Endodermal cell (in vitro differentiated cells): ENCODE measurements at regions not wholly inside any gene's neighbourhood (a gene's known extent, or its start where the extent isn't known, plus 50 kb on each side); places are given as distances from the start of the nearest gene placed in this dataset.

ENCODE experiments used
- DNase-seq: peaks from one replicate; pipeline ENCODE4 v3.0.0-alpha.2; 2017
- H3K27ac ChIP-seq: 2 replicates; pipeline ENCODE4 v1.5.1; 2013; ENCODE audit warnings: mild to moderate bottlenecking, low read depth, low read length, moderate library complexity
- H3K27me3 ChIP-seq: 2 replicates; pipeline ENCODE4 v1.6.1; 2013; ENCODE audit warnings: mild to moderate bottlenecking, low read length, moderate library complexity; ENCODE audit not compliant: insufficient read depth, control insufficient read depth, poor library complexity, severe bottlenecking
- H3K36me3 ChIP-seq: 2 replicates; pipeline ENCODE4 v1.7.0; 2013; ENCODE audit warnings: mild to moderate bottlenecking, low read length, moderate library complexity; ENCODE audit not compliant: control insufficient read depth, insufficient read depth
- H3K4me1 ChIP-seq: one replicate; pipeline ENCODE4 v1.7.0; 2013; ENCODE audit warnings: low read length; ENCODE audit not compliant: control insufficient read depth, insufficient read depth
- H3K4me3 ChIP-seq: 2 replicates; pipeline ENCODE4 v1.5.1; 2013; ENCODE audit warnings: mild to moderate bottlenecking, low read length, moderate library complexity
- H3K9ac ChIP-seq: 2 replicates; pipeline ENCODE4 v1.6.1; 2013; ENCODE audit warnings: mild to moderate bottlenecking, low read length, moderate library complexity; ENCODE audit not compliant: poor library complexity, severe bottlenecking; ENCODE audit errors: extremely low read depth
- H3K9me3 ChIP-seq: 2 replicates; pipeline ENCODE4 v1.6.1; 2013; ENCODE audit warnings: mild to moderate bottlenecking, low read length, moderate library complexity; ENCODE audit not compliant: control insufficient read depth
- H3K27ac Mint-ChIP-seq: 2 replicates; pipeline ENCODE4 v1.8.0; 2020; ENCODE audit warnings: mixed read lengths
- H3K27me3 Mint-ChIP-seq: 2 replicates; pipeline ENCODE4 v1.8.0; 2021; ENCODE audit warnings: mild to moderate bottlenecking, mixed read lengths; ENCODE audit not compliant: insufficient read depth
- H3K36me3 Mint-ChIP-seq: 2 replicates; pipeline ENCODE4 v1.8.0; 2020; ENCODE audit warnings: low read depth, mixed read lengths
- H3K4me1 Mint-ChIP-seq: 2 replicates; pipeline ENCODE4 v1.8.0; 2020; ENCODE audit warnings: mixed read lengths
- H3K4me3 Mint-ChIP-seq: 2 replicates; pipeline ENCODE4 v1.8.0; 2020; ENCODE audit warnings: mild to moderate bottlenecking, moderate library complexity, mixed read lengths
- H3K9me3 Mint-ChIP-seq: 2 replicates; pipeline ENCODE4 v1.8.0; 2020; ENCODE audit warnings: mild to moderate bottlenecking, mixed read lengths
- CTCF ChIP-seq: fragments of 200-600 bp; sonication (generic); conservative IDR thresholded peaks from 2 replicates; pipeline ENCODE4 v1.5.0; 2021; ENCODE audit warnings: antibody characterized with exemption, mild to moderate bottlenecking
- WGBS, 2 experiments: methylation state at CpG; one replicate each; pipeline versions ENCODE4 v1.1.5 to v1.1.7; 2013; ENCODE audit warnings: missing lambda C conversion rate in 2 of 2, mixed read lengths in 1 of 2; ENCODE audit not compliant: insufficient coverage in 1 of 2, insufficient read length in 1 of 2; 5-methylcytosine and 5-hydroxymethylcytosine counted together

GRCh38 chr21:38965241-38965640, 159.5 kb downstream of the ETS2 start:
- no peak overlapping the region for H3K4me3 ChIP-seq
- peaks cover 24% of the 10 kb centered on the region for H3K4me1 Mint-ChIP-seq
- H3K36me3 ChIP-seq: no peaks in the 10 kb centered on the region
- TF ChIP-seq CTCF: no peak
- peaks cover 13% of the 10 kb centered on the region for H3K36me3 Mint-ChIP-seq
- no peaks in the 10 kb centered on the region for H3K27me3 Mint-ChIP-seq
- WGBS, 2 experiments: 88 to 93% methylated on average over 7 to 8 of the region's 8 CpGs
- no peak for DNase-seq
- H3K27ac ChIP-seq: no peak overlapping the region
- no peak overlapping the region for H3K9ac ChIP-seq
- no peaks in the 10 kb centered on the region for H3K27me3 ChIP-seq
- H3K4me1 ChIP-seq: no peaks in the 10 kb centered on the region
- peaks cover 28% of the 10 kb centered on the region for H3K9me3 ChIP-seq
- no peak overlapping the region for H3K27ac Mint-ChIP-seq
- peaks cover 28% of the 10 kb centered on the region for H3K9me3 Mint-ChIP-seq
- H3K4me3 Mint-ChIP-seq: no peak overlapping the region

DNA sequence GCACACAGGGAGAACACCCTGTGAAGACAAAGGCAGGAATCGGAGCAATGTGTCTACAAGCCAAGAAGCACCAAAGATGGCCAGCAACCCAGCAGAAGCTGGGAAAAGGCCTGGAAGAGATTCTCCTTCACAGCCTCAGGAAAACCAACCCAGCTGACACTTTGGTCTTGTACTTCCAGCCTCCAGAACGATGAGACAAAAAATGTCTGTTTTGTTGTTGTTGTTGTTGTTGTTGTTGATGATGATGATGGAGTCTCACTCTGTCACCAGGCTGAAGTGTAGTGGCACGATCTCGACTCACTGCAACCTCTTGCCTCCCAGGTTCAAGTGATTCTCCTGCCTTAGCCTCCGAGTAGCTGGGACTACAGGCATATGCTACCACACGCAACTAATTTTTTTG, 157.3 kb downstream of the ETS2 start:
- Histone ChIP-seq H3K36me3 (no peaks in the 10 kb centered on the region), H3K27ac (no peak overlapping the region), H3K9ac (no peak overlapping the region), H3K27me3 (no peaks in the 10 kb centered on the region), H3K4me3 (no peak overlapping the region), H3K9me3 (peaks cover 34% of the 10 kb centered on the region), H3K4me1 (peaks cover 11% of the 10 kb centered on the region)
- no peak overlapping the region for H3K4me3 Mint-ChIP-seq
- peaks cover 34% of the 10 kb centered on the region for H3K4me1 Mint-ChIP-seq
- no peak for DNase-seq
- H3K27ac Mint-ChIP-seq: no peak overlapping the region
- H3K27me3 Mint-ChIP-seq: peaks cover 2% of the 10 kb centered on the region
- peaks cover 28% of the 10 kb centered on the region for H3K9me3 Mint-ChIP-seq
- TF ChIP-seq CTCF: no peak
- peaks cover 13% of the 10 kb centered on the region for H3K36me3 Mint-ChIP-seq
- WGBS, 2 experiments: 84 to 88% methylated on average over 4 to 6 of the region's 6 CpGs

GRCh38 chr21:38960251-38960650, 154.5 kb downstream of the ETS2 start:
- Mint-ChIP-seq H3K9me3 (peaks cover 28% of the 10 kb centered on the region), H3K4me1 (peaks cover 52% of the 10 kb centered on the region), H3K27me3 (peaks cover 2% of the 10 kb centered on the region), H3K4me3 (no peak overlapping the region), H3K27ac (no peak overlapping the region), H3K36me3 (peaks cover 13% of the 10 kb centered on the region)
- Histone ChIP-seq H3K4me3 (peak overlapping the region; percentile 3), H3K9ac (no peak overlapping the region), H3K27me3 (no peaks in the 10 kb centered on the region), H3K4me1 (peaks cover 29% of the 10 kb centered on the region), H3K36me3 (no peaks in the 10 kb centered on the region), H3K27ac (no peak overlapping the region), H3K9me3 (peaks cover 34% of the 10 kb centered on the region)
- TF ChIP-seq CTCF: no peak
- WGBS, 2 experiments: 97% methylated on average over 1 of the region's 2 CpGs; no CpG with 5 or more reads in 1 of the 2 experiments
- no peak for DNase-seq
